ENCODE measurements at regions not wholly inside any gene's neighbourhood (a gene's known extent, or its start where the extent isn't known, plus 50 kb on each side); places are given as distances from the start of the nearest gene placed in this dataset.
"Not testable (repeated sequence)": the region's sequence is repeated elsewhere in the genome, so short reads cannot be mapped to it uniquely, and the experiment has no call there.

GRCh38 chr2:89775885-89776284 is 1084.4 kb downstream of the RPIA start:
- TF ChIP-seq GATA1 (IDR thresholded peaks at IDR 0.05; ENCODE audit: low read depth, low read length) = no peak
- no peak for TF ChIP-seq POLR2A (IDR thresholded peaks at IDR 0.05; ENCODE audit: low read length)
- no peak for DNase-seq

DNA sequence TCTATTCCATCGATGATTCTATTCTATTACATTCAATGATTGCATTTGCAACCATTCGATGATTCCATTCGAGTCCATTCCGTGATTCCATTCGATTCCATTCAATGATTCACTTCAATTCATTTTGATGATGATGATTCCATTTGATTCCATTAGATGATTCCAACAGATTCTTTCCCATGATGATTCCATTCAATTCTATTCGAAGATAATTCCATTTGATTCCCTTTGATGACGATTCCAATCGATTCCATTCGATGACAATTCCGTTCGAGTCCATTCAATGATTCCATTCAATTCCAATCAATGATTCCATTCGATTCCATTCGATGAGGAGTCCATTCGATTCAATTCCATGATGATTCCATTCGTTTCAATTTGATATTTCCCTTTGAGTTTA is 1088.8 kb downstream of the RPIA start:
- DNase-seq = no peak
- TF ChIP-seq POLR2A (IDR thresholded peaks at IDR 0.05; ENCODE audit: low read length) (no peak), GATA1 (IDR thresholded peaks at IDR 0.05; ENCODE audit: low read depth, low read length) (no peak)

GRCh38 chr2:89781962-89782361 is 1090.5 kb downstream of the RPIA start:
- no peak for TF ChIP-seq GATA1 (IDR thresholded peaks at IDR 0.05; ENCODE audit: low read depth, low read length)
- TF ChIP-seq POLR2A (IDR thresholded peaks at IDR 0.05; ENCODE audit: low read length) = no peak
- no peak for DNase-seq

DNA sequence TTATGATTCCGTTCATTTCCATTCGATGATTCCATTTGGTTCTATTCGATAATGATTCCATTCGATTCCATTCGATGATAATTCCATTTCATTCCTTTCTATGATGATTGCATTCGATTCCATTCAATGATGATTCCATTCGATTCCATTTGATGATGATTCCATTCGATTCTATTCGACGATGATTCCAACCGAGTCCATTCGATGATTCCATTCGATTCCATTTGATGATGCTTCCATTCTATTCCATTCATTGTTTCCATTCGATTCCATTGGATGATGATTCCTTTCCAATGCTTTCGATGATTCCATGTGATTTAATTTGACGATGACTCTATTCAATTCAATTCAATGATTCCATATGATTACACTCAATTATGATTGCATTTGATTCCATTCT is 1093.5 kb downstream of the RPIA start:
- no peak for TF ChIP-seq POLR2A (IDR thresholded peaks at IDR 0.05; ENCODE audit: low read length)
- DNase-seq = no peak

DNA sequence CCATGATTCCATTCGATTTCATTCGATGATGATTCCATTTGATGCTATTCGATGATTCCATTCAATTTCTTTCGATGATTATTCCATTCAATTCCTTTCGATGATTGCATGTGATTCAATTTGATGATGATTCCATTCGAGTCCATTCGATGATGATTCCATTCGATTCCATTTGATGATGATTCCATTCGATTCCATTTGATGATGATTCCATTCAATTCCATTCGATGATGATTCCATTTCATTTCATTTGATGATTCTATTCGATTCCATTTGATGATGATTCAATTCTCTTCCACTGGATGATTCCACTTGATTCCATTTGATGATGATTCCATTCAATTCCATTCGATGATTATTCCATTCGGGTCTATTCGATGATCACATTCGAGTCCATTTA is 1094.1 kb downstream of the RPIA start:
- not testable (repeated sequence) for DNase-seq

GRCh38 chr2:89786642-89787041 is 1095.2 kb downstream of the RPIA start:
- not testable (repeated sequence) for DNase-seq

- DNase-seq = not testable (repeated sequence)
These were observed 1104.1 kb downstream of the RPIA start for GRCh38 chr2:89795530-89795929.

- no peak for TF ChIP-seq GATA1 (IDR thresholded peaks at IDR 0.05; ENCODE audit: low read depth, low read length)
- TF ChIP-seq POLR2A (IDR thresholded peaks at IDR 0.05; ENCODE audit: low read length) = no peak
- DNase-seq = no peak
These were observed 1106.0 kb downstream of the RPIA start for GRCh38 chr2:89797320-89798038.

GRCh38 chr2:89801207-89801606 is 1109.7 kb downstream of the RPIA start:
- DNase-seq = not testable (repeated sequence)

GRCh38 chr2:89806363-89806762 is 1114.9 kb downstream of the RPIA start:
- not testable (repeated sequence) for DNase-seq

GRCh38 chr2:89811295-89811694 is 1119.8 kb downstream of the RPIA start:
- TF ChIP-seq GATA1 (IDR thresholded peaks at IDR 0.05; ENCODE audit: low read depth, low read length) (no peak), POLR2A (IDR thresholded peaks at IDR 0.05; ENCODE audit: low read length) (no peak)

GRCh38 chr2:89811910-89812309 is 1120.4 kb downstream of the RPIA start:
- DNase-seq = not testable (repeated sequence)

More at GRCh38 chr2:89811295-89811694, 1119.8 kb downstream of the RPIA start:
- DNase-seq = no peak

DNA sequence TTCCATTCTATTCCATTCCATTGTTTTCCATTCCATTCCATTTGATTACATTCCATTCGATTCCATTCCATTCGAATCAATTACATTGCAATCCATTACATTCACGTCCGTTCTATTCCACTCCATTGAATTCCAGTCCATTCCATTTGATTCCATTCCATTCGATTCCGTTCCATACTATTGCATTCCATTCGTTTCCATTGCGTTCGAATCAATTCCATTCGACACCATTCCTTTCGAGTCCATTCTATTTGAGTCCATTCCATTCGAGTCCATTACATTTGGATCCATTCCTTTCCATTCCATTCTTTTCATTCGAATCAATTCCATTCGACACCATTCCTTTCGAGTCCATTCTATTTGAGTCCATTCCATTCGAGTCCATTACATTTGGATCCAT is 1122.9 kb downstream of the RPIA start:
- DNase-seq = not testable (repeated sequence)

DNA sequence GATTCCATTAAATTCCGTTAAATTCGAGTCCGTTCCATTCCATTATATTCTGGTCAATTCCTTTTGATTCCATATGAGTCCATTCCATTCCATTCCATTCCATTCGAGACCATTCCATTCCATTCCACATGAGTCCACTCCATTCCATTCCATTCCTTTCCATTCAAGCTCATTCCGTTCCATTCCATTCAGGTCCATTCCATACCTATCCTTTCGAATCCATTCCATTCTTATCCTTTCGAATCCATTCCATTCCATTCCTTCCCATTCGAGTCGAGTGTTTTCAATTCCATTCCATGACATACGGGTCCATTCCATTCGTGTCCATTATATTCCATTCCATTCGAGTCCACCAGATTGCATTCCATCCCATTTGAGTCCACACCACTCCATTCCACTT is 1127.4 kb downstream of the RPIA start:
- no peak for DNase-seq
- TF ChIP-seq POLR2A (IDR thresholded peaks at IDR 0.05; ENCODE audit: low read length) (no peak), GATA1 (IDR thresholded peaks at IDR 0.05; ENCODE audit: low read depth, low read length) (no peak)

DNA sequence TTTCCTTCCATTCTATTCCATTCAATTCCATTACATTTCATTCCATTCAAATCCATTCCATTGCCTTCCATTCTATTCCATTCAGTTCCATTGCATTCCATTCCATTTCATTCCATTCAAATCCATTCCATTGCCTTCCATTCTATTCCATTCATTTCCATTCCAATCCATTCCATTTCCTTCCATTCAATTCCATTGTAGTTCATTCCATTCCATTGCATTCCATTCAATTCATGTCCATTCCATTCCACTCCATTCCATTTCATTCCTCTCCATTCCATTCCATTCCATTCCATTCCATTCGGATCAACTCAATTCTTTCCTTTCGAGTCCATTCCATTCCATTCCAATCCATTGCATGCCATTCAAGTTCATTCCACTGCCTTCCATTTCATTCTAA is 1128.3 kb downstream of the RPIA start:
- DNase-seq = no peak
- TF ChIP-seq POLR2A (IDR thresholded peaks at IDR 0.05; ENCODE audit: low read length) = no peak
- no peak for TF ChIP-seq GATA1 (IDR thresholded peaks at IDR 0.05; ENCODE audit: low read depth, low read length)

- no peak for DNase-seq
- no peak for TF ChIP-seq POLR2A (IDR thresholded peaks at IDR 0.05; ENCODE audit: low read length)
- no peak for TF ChIP-seq GATA1 (IDR thresholded peaks at IDR 0.05; ENCODE audit: low read depth, low read length)
These were observed 1128.8 kb downstream of the RPIA start for GRCh38 chr2:89820248-89820647.

DNA sequence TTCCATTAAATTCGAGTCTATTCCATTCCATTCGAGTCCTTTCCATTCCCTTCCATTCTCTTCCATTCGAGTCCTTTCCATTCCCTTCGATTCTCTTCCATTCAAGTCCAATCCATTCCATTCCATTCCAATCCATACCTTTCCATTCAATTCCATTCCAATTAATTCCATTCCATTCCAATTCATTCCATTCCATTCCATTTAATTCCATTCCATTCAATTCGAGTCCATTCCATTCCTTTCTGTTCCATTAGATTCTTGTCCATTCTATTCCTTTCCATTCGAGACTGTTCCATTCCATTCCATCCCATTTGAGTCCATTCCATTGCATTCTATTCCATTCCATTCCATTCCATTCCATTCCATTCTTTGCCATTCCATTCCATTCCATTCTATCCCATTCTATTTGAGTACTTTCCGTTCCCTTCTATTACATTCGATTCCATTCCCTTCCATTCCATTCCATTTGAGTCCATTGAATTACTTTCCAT is 1130.0 kb downstream of the RPIA start:
- TF ChIP-seq GATA1 (IDR thresholded peaks at IDR 0.05; ENCODE audit: low read depth, low read length) (no peak), POLR2A (IDR thresholded peaks at IDR 0.05; ENCODE audit: low read length) (no peak)

GRCh38 chr2:89822342-89822741 is 1130.9 kb downstream of the RPIA start:
- not testable (repeated sequence) for DNase-seq

More for the DNA sequence above, 1130.0 kb downstream of the RPIA start:
- no peak for DNase-seq
